ENCODE measurements at regions not wholly inside any gene's neighbourhood (a gene's known extent, or its start where the extent isn't known, plus 50 kb on each side); places are given as distances from the start of the nearest gene placed in this dataset.

- TF ChIP-seq CTCF (conservative IDR thresholded peaks at IDR 0.05; ENCODE audit: low read depth, low read length) = no peak
- no peak overlapping the region for H3K4me3 ChIP-seq (ENCODE audit: low read length)
- DNase-seq (ENCODE audit: low read depth) = no peak
These were observed 361.2 kb upstream of the RIOK2 start for GRCh38 chr5:97544240-97544639.

- no peak for TF ChIP-seq CTCF (conservative IDR thresholded peaks at IDR 0.05; ENCODE audit: low read depth, low read length)
- no peak overlapping the region for H3K4me3 ChIP-seq (ENCODE audit: low read length)
- DNase-seq (ENCODE audit: low read depth) = no peak
These were observed 361.6 kb upstream of the RIOK2 start for GRCh38 chr5:97544678-97545077.

- no peak for DNase-seq (ENCODE audit: low read depth)
- no peak for TF ChIP-seq CTCF (conservative IDR thresholded peaks at IDR 0.05; ENCODE audit: low read depth, low read length)
- no peak overlapping the region for H3K4me3 ChIP-seq (ENCODE audit: low read length)
These were observed 362.4 kb upstream of the RIOK2 start for GRCh38 chr5:97545446-97545845.

- DNase-seq (ENCODE audit: low read depth) = no peak
- H3K4me3 ChIP-seq (ENCODE audit: low read length) = no peak overlapping the region
- TF ChIP-seq CTCF (conservative IDR thresholded peaks at IDR 0.05; ENCODE audit: low read depth, low read length) = no peak
These were observed 363.0 kb upstream of the RIOK2 start for GRCh38 chr5:97545886-97546535.

GRCh38 chr5:97547430-97547829, 364.4 kb upstream of the RIOK2 start:
- DNase-seq (ENCODE audit: low read depth) = no peak
- no peak overlapping the region for H3K4me3 ChIP-seq (ENCODE audit: low read length)
- no peak for TF ChIP-seq CTCF (conservative IDR thresholded peaks at IDR 0.05; ENCODE audit: low read depth, low read length)

- no peak overlapping the region for H3K4me3 ChIP-seq (ENCODE audit: low read length)
- no peak for TF ChIP-seq CTCF (conservative IDR thresholded peaks at IDR 0.05; ENCODE audit: low read depth, low read length)
- no peak for DNase-seq (ENCODE audit: low read depth)
These were observed 365.1 kb upstream of the RIOK2 start for GRCh38 chr5:97547999-97548738.

- DNase-seq (ENCODE audit: low read depth) = no peak
- H3K4me3 ChIP-seq (ENCODE audit: low read length) = no peak overlapping the region
- no peak for TF ChIP-seq CTCF (conservative IDR thresholded peaks at IDR 0.05; ENCODE audit: low read depth, low read length)
These were observed 365.7 kb upstream of the RIOK2 start for GRCh38 chr5:97548739-97549080.

All from retinal pigment epithelial cell (primary cell).